ENCODE measurements at regions not wholly inside any gene's neighbourhood (a gene's known extent, or its start where the extent isn't known, plus 50 kb on each side); places are given as distances from the start of the nearest gene placed in this dataset.
"Not testable (repeated sequence)": the region's sequence is repeated elsewhere in the genome, so short reads cannot be mapped to it uniquely, and the experiment has no call there.

DNA sequence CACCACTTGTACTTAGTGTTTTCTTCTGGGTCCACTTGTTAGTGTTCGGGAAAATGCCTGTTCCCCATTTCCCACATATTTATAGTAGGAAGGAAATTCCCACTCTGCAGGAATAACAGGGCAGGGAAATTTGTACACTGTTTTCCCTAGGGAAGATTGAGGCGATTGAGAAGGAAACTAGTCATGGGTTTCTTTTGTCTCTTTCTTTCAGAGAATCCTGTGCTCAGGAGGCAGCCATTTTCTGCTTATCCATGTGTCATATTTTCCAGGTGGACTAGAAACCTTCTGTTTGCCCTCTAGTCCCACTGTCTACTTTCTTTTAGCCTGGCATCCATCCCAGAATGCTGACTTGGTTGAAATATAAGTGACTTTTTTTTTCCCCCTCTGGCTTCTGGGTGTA is 299.1 kb upstream of the ANKRD50 start:
- intact Hi-C loops (cut with DNase I) = no loop called here
- DNase-seq (ENCODE audit: low spot score) = no peak

DNA sequence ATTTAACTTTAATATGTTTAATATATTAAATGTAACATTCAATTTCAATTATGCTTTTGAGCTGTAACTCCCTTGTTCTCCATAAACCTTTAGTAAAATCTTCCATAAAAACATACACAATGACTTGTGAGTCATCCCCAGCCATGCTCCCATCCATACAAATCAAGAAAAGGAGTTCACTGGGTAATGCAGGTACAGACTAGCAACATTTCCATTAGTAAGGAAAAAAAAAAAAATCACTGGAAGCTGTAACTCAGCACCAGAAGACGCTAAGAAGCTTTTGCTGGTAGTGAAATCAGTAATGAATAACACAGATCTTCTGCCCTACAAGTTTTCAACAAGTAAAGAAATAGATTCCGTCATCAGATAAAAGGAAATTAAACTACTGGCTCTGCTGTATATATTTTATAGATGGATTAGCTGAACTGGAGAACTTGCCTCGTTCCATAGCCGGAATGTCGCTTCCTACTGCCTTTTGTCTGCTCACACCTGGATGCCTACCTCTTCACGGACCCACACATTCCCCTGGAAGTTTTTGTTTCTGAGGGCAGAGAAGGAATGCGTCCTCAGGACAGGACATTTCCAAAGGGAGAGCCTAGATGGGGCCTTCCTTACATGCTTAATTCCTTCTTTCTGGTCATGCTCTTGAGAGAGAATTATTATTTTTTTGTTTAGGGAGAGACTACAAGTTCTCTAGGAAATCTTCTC is 298.4 kb upstream of the ANKRD50 start:
- no peak for DNase-seq (ENCODE audit: low spot score)
- intact Hi-C loops (cut with DNase I) = no loop called here

DNA sequence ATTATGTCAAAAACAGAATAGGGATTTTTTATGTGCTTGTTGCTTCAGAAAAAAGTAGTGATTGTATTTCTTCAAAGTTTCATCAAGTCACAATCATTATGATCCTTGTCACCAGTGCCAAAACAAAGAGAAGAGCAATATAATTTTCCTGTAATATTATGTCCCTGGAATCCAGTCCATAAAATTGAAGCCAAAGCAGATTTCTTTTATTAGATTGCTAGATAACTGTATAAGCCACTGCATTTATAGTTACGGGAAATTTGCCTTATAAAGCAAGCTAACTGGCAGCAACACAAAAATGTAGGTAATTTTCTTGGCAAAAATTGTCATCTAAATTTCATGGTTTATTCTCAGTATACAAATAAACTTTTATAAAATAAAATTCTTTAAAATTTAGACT is 296.1 kb upstream of the ANKRD50 start:
- DNase-seq (ENCODE audit: low spot score) = no peak
- intact Hi-C loops (cut with DNase I) = no loop called here

DNA sequence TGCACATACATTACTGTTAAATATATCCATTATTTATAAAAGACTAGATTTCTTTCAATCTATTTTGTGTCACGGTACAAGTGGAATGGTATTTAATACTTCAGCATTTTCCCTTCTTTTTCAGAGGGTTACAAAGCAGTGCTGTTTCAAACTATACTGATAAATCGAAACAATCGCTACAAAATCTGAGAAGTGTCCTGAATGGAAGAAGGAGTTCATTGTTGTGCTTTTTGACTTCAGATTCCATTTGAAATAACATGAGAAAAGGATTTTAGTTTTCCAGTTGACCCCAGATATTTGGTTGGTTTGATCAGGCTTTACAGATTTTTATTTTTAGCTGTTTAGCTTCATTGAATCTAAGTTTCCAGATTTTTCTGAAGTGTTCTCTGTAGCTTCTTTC is 292.1 kb upstream of the ANKRD50 start:
- intact Hi-C loops (cut with DNase I) = no loop called here

DNA sequence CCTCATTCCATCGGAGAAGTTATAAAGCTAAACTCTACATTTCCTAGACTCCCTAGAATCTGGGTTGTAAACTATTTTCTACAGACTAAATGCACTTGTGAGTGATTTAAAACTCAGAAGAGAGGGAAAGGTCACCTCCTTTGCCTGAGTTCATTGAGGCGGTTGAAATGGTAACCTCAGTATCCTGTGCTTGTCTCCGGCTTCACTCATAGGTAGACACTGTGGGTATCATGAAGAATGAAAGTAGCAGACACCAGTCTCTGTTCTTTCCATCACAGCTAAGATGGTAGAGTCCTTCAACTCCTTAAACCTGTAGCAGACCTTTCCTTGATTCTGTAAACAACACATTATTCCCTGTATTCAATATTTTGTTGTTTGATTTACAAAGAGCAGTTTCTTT is 291.3 kb upstream of the ANKRD50 start:
- intact Hi-C loops (cut with DNase I) = no loop called here
- no peak for DNase-seq (ENCODE audit: low spot score)

More for the DNA sequence above, 292.1 kb upstream of the ANKRD50 start:
- DNase-seq (ENCODE audit: low spot score) = no peak

DNA sequence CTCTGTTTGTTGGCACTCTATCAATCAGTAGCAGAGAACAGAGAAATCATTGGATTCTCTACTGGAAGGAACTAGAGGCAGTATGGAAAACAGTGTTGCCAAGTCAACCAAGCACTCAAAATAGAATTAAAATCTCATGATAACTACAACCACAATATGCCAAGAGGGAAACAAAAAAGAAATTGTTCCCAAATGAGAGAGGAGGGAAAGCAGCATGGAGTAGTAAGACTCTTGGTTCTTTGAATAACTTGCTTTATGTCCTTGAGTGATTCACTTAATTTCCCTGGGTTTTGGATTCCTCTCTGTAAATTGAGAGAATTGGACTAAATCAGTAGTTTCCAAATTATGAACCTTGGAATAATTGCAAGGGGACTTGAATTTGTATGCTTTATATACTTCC is 285.5 kb upstream of the ANKRD50 start:
- intact Hi-C loops (cut with DNase I) = no loop called here
- DNase-seq (ENCODE audit: low spot score) = no peak

DNA sequence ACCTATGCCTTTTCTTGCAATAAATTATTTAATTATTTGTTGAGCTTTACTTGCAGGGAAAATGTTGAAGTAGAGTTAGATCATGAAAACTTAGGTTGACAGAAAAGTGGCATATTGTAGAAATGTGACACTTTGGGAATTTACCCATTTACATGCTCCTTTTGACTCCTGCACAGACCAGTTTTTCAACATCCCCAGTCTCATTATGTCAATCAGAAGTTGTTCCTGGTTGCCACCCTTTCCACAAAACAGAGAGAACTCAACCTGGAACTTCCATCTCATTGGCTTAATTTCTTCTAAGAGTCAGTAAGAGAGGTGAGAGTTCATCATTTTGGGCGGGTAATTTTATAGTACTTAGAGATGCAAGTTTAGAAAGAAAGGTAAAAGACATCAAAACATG is 284.6 kb upstream of the ANKRD50 start:
- DNase-seq (ENCODE audit: low spot score) = no peak
- intact Hi-C loops (cut with DNase I) = no loop called here

DNA sequence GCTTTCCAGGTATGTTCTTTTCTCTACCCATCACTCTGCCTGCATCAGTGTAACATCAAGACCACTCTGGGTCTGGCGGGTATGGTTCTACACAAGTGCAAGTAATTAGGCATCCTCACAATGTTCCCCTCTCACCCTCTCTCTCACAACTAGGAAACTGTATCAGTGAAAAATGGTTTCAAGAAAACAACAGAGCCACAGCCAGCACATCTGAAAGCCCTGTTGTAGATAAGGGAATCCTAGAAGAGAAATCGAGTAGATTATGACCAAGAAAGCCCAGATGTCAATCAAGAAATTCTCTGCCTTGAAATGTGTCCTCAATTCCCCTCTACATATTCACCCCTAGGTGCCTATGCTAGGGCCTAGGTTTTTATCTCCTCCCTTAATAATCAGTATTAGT is 281.3 kb upstream of the ANKRD50 start:
- intact Hi-C loops (cut with DNase I) = no loop called here
- no peak for DNase-seq (ENCODE audit: low spot score)

DNA sequence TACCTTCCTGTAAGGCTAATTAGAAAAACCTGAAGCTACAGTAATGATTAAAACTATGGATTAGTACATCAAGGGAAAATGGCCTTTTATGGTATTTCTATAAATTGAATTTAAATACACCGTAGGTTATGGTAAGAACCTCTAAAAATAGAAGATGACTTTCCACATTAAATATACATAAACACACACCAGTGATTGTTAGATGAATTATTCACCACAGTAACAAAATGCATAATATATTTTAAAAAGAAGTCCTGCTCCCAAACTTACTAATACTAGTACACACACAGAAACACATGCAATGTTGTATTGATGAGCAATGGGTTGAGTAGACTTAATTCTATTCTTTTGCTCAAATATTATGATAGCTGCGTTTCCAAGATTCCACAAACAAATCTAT is 277.9 kb upstream of the ANKRD50 start:
- no peak for DNase-seq (ENCODE audit: low spot score)
- intact Hi-C loops (cut with DNase I) = no loop called here

DNA sequence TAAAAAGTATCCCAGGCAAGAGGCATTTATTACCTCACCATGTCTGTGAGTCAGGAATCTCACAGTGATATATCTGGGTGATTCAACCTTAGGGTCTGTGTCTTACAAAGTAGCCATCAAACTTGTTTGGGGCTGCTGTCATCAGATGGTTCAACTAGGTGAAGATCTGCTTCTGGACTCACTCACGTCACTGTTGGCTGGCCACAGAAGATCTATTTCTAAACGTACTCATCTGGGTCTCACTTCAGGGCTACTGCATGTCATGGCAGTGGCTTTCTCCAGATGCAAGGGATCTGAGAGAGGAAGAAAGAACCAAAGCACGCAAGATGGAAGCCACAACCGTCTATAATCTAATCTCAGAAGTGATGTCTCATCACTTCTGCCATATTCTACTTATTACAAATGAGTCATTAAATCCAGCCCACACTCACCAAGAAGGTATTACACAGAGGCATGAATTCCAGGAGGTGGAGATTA is 267.8 kb upstream of the ANKRD50 start:
- intact Hi-C loops (cut with DNase I) = no loop called here
- DNase-seq (ENCODE audit: low spot score) = no peak

DNA sequence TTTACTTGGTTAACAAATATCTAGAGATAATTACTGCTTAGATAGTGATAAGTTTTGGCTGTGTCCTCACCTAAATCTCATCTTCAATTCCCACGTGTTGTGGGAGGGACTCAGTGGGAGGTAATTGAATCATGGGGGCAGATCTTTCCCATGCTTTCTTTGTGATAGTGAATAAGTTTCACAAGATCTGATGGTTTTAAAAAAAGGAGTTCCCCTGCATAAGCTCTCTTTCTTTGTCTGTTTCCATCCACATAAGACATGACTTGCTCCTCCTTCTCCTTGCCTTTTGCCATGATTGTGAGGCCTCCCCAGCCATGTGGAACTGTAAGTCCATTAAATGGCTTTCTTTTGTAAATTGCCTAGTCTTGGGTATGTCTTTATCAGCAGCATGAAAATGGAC is 266.0 kb upstream of the ANKRD50 start:
- intact Hi-C loops (cut with DNase I); DNase-seq (ENCODE audit: low spot score): not testable (repeated sequence)

DNA sequence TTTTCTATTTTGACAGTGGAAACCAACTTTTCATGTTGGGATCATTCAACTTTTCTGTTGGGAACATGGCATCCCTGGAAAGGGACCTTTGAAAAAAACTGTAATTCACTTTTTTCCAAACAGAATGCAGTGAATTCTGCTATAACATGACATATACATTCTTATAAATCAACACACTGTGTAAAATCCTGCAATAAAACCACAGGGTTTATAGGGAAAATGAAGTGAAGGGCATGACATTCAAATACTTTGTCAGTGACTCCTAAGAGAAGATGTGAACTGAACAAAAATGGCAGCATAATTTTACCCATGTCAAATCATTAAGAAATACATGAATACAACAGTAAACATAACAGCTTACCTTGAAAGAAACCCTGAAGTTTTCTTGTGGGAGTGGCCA is 264.5 kb upstream of the ANKRD50 start:
- DNase-seq (ENCODE audit: low spot score) = no peak
- intact Hi-C loops (cut with DNase I) = no loop called here

DNA sequence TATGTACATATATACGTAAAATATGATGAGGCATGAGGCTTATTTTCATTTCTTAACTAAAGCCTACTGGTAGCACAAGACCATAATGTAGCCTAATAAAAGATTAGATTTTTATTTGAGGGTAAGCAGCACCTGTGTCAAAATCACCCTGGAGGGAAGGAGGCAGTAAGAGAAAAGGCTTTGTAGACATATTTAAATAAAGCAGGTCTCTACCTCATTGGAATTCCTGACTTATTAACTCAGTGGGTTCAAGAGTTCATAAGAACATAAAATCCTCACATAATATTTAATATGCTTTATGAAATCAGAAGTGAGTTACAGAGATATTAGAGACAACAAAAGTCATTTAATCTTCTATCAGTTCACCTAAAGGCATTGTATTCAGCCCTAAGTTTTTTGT is 261.6 kb upstream of the ANKRD50 start:
- DNase-seq (ENCODE audit: low spot score) = no peak
- intact Hi-C loops (cut with DNase I) = no loop called here

DNA sequence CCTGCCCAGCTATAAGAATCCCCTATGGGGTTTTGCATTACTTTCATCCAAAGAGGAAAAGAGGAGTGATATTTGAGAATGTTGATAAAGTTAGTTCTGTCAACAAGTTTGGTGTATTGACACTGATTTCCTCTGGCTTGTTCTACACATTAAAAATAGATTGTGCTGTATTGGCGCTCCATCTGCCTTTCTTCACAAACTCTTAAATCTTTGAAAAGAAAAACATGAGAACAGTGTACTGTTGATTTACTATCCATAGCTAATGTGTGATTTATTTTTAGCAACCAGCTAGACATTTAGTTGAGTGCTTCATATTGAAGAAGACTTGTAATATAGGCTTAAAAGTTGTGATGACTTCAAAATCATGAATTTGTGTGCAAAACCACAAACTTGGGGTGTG is 261.2 kb upstream of the ANKRD50 start:
- intact Hi-C loops (cut with DNase I) = no loop called here
- no peak for DNase-seq (ENCODE audit: low spot score)

DNA sequence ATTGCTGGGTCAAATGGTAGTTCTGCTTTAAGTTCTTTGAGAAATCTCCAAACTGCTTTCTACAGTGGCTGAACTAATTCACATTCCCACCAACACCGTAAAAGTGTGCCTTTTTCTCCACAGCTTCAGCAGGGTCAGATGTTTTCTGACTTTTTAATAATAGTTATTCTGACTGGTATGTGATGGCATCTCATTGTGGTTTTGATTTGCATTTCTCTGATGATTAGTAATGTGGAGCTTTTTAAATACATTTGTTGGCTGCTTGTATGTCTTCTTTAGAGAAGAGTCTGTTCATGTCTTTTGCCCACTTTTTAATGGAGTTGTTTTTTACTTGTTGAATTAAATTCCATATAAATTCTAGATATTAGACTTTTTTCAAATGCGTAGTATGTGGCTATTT is 257.5 kb upstream of the ANKRD50 start:
- intact Hi-C loops (cut with DNase I) = no loop called here
- no peak for DNase-seq (ENCODE audit: low spot score)

DNA sequence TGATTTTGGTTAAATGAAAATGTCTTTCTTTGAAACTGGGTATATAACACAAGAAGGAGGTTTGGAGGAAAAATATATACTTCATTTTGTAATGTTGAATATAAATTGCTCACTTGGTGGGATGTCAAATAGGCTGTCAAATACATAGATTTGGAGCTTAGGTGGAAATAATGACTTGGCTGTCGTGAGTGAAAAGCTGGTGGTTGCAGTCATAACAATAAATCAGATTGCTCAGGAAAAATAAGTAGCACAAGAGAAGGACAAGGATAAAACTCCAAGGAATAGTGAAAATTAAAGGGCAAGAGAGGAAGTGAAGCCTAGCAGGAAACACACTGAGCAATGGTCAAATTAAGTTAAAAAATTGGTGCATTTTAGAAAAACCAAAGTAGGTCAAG is 253.0 kb upstream of the ANKRD50 start:
- intact Hi-C loops (cut with DNase I) = no loop called here
- DNase-seq (ENCODE audit: low spot score) = no peak

DNA sequence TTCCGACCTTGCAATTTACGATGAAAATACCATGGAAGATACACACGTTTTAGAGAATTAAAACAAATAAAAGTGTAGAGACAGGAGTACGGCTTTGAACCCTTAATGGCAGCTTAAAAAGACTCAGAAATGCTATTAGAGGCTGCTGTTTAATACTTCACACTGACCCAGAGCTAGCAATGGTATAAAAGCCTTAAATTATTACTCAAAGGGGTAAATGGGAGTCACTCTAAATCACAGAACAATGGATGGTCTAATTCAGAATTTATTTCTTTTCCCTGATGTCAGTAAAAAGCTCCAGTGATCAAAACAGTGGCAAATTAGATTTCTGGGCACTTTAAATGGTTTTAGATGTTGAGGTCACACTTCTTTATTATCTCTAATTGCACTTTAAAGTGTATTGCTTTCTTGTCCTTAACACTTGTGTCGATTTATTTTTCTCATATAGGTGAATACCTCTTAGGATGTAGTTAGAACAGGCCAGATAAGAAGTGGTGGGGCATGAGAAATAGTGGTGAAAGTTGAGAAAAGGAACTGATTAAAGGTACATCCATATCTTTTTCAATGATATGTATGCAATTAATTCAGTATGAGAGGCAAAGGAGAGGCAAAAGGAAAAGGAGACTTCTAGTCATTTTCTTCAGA is 252.4 kb upstream of the ANKRD50 start:
- intact Hi-C loops (cut with DNase I) = no loop called here

DNA sequence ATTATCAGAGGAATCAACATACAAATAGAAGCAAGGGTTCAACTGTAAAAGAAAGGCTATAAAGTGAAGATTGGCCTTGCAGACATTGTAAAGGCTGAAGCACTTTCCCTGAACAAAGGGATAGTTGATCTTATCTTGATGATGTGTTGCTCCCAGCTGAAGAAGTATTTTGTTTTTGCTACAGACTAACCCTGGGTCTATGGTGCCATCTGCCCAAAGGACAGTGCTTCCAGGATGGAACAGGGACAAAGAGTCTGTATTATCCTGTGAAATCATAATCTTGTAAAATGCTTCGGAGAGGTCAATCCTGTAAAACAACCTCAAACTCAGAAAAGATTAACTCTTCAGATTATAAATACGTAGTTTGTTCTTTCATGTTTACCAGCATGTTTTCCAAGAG is 251.7 kb upstream of the ANKRD50 start:
- intact Hi-C loops (cut with DNase I) = no loop called here
- no peak for DNase-seq (ENCODE audit: low spot score)

More for the DNA sequence above, 252.4 kb upstream of the ANKRD50 start:
- no peak for DNase-seq (ENCODE audit: low spot score)

DNA sequence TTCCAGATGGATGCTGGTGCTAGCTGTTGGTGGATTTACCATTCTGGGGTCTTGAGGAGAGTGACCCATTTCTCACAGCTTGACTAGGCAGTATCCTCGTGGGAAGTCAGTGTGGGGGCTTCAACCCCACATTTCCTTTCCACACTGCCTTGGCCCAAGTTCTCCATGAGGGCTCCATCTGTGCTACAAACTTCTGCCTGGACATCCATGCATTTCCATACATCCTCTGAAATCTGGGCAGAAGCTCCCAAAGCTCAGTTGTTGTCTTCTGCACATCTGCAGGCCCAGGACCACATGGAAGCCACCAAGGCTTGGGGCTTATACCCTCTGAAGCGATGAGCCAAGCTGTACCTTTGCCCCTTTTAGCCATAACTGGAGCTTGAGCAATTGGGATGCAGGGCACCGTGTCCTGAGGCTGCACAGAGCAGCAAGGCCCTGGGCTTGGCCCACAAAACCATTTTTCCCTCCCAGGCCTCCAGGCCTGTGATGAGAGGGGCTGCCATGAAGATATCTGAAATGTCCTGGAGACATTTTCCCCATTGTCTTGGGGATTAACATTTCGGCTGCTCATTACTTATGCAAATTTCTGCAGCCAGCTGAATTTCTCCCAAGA is 248.7 kb upstream of the ANKRD50 start:
- no peak for DNase-seq (ENCODE audit: low spot score)
- intact Hi-C loops (cut with DNase I) = no loop called here

DNA sequence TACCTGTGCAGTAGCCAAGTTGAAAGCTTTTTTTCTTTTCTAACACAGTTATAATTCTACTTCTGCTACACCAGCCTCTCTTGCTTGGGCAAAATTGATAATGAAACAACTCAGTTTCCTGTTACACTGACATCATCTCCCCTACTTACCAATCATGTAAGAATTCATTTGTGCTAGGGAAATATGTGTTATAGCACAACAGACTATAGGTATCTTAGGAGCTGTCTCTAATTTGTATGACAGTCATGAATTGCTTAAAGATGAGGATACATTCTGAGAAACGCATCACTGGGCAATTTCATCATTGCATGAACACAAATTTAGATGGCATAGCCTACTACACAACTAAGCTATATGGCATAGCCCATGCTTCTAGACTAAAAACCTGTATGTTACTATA is 246.3 kb upstream of the ANKRD50 start:
- no peak for DNase-seq (ENCODE audit: low spot score)

DNA sequence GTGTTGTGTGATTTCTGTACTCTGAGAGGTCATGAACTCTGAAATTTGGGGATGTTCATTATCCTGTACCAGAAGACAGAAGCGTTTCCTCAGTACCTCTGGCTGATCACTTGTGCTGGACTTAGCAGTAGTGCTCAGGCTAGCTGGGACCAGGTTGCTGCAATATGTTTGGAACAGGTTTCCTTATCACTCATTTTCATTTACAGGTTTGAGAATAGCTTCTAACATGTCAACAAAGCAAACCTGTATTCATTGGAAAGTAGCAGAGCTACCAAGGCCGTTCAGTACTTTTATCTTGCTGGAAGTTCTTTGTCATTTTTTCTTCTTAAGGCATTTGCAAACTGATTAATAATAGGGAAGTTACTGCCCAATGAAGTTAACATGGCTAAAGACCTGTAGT is 242.9 kb upstream of the ANKRD50 start:
- DNase-seq (ENCODE audit: low spot score) = no peak
- intact Hi-C loops (cut with DNase I) = no loop called here

More for the DNA sequence above, 246.3 kb upstream of the ANKRD50 start:
- intact Hi-C loops (cut with DNase I) = no loop called here
